ENCODE measurements at regions not wholly inside any gene's neighbourhood (a gene's known extent, or its start where the extent isn't known, plus 50 kb on each side); places are given as distances from the start of the nearest gene placed in this dataset.

DNA sequence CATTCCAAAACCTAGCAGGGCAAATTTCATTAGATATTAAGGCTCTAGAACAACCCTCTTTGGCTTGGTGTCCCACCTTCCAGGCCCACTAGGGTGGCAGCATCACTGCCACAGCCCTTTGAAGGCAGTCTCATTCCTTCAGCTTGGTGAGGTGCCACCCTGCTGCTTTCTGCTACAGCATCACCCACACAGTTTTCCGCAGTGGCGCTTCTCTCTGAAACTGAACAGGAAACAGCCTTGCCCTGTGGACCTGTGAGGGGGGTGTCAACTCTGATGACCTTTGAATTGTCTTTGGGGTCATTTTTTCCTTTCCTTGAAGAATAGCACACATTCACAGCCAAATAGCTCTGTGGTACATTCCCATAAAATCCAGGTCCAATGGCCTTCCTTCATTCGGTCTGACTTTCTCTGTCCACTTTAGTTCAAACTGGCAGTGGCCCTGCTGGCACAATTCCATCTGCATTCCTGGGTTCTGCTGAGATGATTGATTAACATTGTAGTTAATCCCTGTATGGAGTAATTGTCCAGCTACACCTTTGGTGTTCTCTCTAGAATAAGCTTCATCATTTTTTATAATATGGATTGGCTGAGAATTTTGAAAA is 251.9 kb upstream of the FAT3 start:
- TF ChIP-seq TEAD4 (IDR thresholded peaks at IDR 0.05) (peak; percentile 31; the same call in 1 of the 2 replicates), CEBPB (IDR thresholded peaks at IDR 0.05) (no peak)

DNA sequence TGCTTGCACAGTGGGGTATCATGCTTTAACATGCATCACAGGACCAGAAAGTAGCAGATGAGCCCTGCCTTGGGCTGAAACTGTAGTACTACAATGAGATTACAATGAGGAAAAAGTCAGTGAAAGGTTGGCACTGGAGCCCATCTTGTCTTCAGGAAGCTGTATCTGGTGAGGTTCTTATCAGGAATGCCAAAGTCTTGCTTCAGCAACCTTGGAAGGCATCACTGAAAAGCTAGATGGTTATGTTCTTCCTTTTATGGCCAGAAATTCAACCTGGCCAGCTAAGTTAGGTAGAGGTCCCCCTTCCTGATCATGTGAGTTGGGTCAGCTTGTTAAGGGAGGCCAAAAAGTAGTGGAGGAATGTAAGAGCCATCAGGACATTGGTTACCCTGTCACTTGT is 254.0 kb upstream of the FAT3 start:
- TF ChIP-seq ZBTB7A (IDR thresholded peaks at IDR 0.05; ENCODE audit: low read depth): no peak
- TF ChIP-seq, protein P1, sequence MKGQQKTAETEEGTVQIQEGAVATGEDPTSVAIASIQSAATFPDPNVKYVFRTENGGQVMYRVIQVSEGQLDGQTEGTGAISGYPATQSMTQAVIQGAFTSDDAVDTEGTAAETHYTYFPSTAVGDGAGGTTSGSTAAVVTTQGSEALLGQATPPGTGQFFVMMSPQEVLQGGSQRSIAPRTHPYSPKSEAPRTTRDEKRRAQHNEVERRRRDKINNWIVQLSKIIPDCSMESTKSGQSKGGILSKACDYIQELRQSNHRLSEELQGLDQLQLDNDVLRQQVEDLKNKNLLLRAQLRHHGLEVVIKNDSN (IDR thresholded peaks at IDR 0.05): no peak
- TF ChIP-seq YY1 (IDR thresholded peaks at IDR 0.05; ENCODE audit: low read depth): no peak
- TF ChIP-seq TEAD4 (IDR thresholded peaks at IDR 0.05): no peak
- TF ChIP-seq CREB1 (IDR thresholded peaks at IDR 0.05; ENCODE audit: low read depth): no peak
- no peak for TF ChIP-seq TCF12 (IDR thresholded peaks at IDR 0.05; ENCODE audit: low read depth)
- TF ChIP-seq RAD21 (IDR thresholded peaks at IDR 0.05; ENCODE audit: low read depth): no peak
- no peak for TF ChIP-seq EGR1 (IDR thresholded peaks at IDR 0.05)
- TF ChIP-seq, protein P2, sequence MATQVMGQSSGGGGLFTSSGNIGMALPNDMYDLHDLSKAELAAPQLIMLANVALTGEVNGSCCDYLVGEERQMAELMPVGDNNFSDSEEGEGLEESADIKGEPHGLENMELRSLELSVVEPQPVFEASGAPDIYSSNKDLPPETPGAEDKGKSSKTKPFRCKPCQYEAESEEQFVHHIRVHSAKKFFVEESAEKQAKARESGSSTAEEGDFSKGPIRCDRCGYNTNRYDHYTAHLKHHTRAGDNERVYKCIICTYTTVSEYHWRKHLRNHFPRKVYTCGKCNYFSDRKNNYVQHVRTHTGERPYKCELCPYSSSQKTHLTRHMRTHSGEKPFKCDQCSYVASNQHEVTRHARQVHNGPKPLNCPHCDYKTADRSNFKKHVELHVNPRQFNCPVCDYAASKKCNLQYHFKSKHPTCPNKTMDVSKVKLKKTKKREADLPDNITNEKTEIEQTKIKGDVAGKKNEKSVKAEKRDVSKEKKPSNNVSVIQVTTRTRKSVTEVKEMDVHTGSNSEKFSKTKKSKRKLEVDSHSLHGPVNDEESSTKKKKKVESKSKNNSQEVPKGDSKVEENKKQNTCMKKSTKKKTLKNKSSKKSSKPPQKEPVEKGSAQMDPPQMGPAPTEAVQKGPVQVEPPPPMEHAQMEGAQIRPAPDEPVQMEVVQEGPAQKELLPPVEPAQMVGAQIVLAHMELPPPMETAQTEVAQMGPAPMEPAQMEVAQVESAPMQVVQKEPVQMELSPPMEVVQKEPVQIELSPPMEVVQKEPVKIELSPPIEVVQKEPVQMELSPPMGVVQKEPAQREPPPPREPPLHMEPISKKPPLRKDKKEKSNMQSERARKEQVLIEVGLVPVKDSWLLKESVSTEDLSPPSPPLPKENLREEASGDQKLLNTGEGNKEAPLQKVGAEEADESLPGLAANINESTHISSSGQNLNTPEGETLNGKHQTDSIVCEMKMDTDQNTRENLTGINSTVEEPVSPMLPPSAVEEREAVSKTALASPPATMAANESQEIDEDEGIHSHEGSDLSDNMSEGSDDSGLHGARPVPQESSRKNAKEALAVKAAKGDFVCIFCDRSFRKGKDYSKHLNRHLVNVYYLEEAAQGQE (IDR thresholded peaks at IDR 0.05; ENCODE audit: low read depth): no peak
- no peak for TF ChIP-seq NFIC (IDR thresholded peaks at IDR 0.05)
- no peak for TF ChIP-seq CEBPB (IDR thresholded peaks at IDR 0.05)
- no peak for TF ChIP-seq EP300 (IDR thresholded peaks at IDR 0.05; ENCODE audit: borderline replicate concordance)
- TF ChIP-seq, protein P3, sequence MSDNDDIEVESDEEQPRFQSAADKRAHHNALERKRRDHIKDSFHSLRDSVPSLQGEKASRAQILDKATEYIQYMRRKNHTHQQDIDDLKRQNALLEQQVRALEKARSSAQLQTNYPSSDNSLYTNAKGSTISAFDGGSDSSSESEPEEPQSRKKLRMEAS (IDR thresholded peaks at IDR 0.05): no peak

DNA sequence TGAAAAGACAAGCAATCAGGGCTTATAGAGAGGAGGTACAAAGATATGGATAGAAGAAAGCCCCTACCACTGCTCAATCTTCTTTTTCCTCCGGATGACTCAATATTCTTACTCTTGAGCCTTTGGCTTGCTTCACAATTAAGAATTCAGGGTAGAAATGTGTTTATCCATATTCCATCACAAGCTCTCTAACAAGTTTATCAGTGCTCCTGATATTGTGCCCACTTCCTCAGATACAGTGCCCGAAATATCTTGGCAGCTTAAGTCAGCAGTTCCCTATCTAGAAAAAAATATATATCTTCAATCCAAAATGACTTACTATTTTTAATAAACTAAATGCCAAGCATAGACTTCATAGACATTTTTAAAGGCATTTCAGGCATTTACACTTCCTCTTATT is 255.1 kb upstream of the FAT3 start:
- TF ChIP-seq, protein P1 (IDR thresholded peaks at IDR 0.05): no peak
- TF ChIP-seq, protein P2 (IDR thresholded peaks at IDR 0.05; ENCODE audit: low read depth): no peak
- TF ChIP-seq CEBPB (IDR thresholded peaks at IDR 0.05): no peak

DNA sequence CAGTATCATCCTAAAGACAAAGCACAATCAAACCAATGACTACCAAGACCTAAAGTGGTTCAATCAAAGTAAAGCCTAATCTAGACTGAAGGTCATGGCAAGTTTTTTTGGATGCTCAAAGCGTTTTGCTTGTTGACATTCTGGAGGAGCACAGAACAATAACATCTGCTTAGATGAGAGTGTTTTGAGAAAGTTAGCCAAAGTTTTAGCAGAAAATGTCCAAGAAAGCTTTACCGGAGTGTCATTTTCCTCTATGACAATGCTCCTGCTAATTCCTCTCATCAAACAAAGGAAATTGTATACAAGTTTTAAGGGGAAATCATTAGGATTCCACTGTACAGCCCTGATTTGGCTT is 256.9 kb upstream of the FAT3 start:
- no peak for TF ChIP-seq CEBPB (IDR thresholded peaks at IDR 0.05)
- TF ChIP-seq, protein P1 (IDR thresholded peaks at IDR 0.05): no peak

DNA sequence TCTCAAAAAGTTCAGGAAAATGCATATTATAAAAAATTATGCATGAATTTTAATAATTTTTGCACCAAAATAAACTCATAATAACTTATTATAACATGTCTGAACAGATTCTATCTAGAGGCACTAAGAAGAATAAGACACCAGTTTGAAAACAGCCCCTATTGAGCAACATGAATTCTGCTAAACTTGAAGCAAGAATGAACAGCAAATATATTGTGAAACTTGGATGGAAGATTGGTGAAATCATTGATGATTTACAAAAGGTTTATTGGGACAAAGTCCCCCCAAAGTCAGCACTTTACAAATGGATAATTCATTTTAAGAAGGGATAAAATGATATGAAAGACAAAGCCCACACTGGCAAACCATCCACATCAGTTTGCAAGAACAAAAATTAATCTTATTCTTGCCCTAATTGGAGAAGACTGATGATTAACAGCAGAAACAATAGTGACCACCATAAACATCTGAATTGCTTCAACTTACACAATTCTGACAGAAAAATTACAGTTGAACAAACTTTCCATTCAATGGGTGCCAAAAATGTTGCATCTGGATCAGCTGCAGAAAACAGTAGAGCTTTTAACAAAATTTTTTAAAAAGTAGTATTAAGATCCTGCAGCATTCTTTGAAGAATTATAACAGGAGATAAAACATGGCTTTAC is 257.5 kb upstream of the FAT3 start:
- TF ChIP-seq NFIC (IDR thresholded peaks at IDR 0.05) (no peak), FOXM1 (IDR thresholded peaks at IDR 0.05; ENCODE audit: borderline replicate concordance, low read depth) (no peak), RAD21 (IDR thresholded peaks at IDR 0.05; ENCODE audit: low read depth) (no peak), EP300 (IDR thresholded peaks at IDR 0.05; ENCODE audit: borderline replicate concordance) (no peak), ZBTB7A (IDR thresholded peaks at IDR 0.05; ENCODE audit: low read depth) (no peak), YY1 (IDR thresholded peaks at IDR 0.05; ENCODE audit: low read depth) (no peak), TEAD4 (IDR thresholded peaks at IDR 0.05) (no peak), TCF12 (IDR thresholded peaks at IDR 0.05; ENCODE audit: low read depth) (no peak), EGR1 (IDR thresholded peaks at IDR 0.05) (no peak), TAF1 (IDR thresholded peaks at IDR 0.05; ENCODE audit: low read depth) (no peak), CEBPB (IDR thresholded peaks at IDR 0.05) (no peak), CREB1 (IDR thresholded peaks at IDR 0.05; ENCODE audit: low read depth) (no peak)
- TF ChIP-seq, protein P3 (IDR thresholded peaks at IDR 0.05): no peak
- TF ChIP-seq, protein P1 (IDR thresholded peaks at IDR 0.05): no peak
- TF ChIP-seq, protein P2 (IDR thresholded peaks at IDR 0.05; ENCODE audit: low read depth): no peak

Measured in Ishikawa (cell line).